ENCODE measurements at regions not wholly inside any gene's neighbourhood (a gene's known extent, or its start where the extent isn't known, plus 50 kb on each side); places are given as distances from the start of the nearest gene placed in this dataset.
"Not testable (repeated sequence)": the region's sequence is repeated elsewhere in the genome, so short reads cannot be mapped to it uniquely, and the experiment has no call there.

GRCh38 chr5:51203598-51203997 is 179.7 kb upstream of the ISL1 start:
- no peak overlapping the region for H3K27ac ChIP-seq
- no peak for TF ChIP-seq ZFX (IDR thresholded peaks at IDR 0.05; ENCODE audit: borderline replicate concordance)
- no peak for TF ChIP-seq CTCF (IDR thresholded peaks at IDR 0.05)

GRCh38 chr5:51208296-51208695 is 175.0 kb upstream of the ISL1 start:
- no peak for TF ChIP-seq CTCF (IDR thresholded peaks at IDR 0.05)
- no peak for TF ChIP-seq ZFX (IDR thresholded peaks at IDR 0.05; ENCODE audit: borderline replicate concordance)
- H3K27ac ChIP-seq: no peak overlapping the region

GRCh38 chr5:51214746-51215145 is 168.5 kb upstream of the ISL1 start:
- TF ChIP-seq ZFX (IDR thresholded peaks at IDR 0.05; ENCODE audit: borderline replicate concordance): no peak
- no peak overlapping the region for H3K27ac ChIP-seq

GRCh38 chr5:51225789-51226742 is 157.2 kb upstream of the ISL1 start:
- TF ChIP-seq ZFX (IDR thresholded peaks at IDR 0.05; ENCODE audit: borderline replicate concordance) (no peak), CTCF (IDR thresholded peaks at IDR 0.05) (no peak)
- peak overlapping the region; percentile 69 for H3K27ac ChIP-seq

- TF ChIP-seq ZFX (IDR thresholded peaks at IDR 0.05; ENCODE audit: borderline replicate concordance): no peak
- 0 out of 2 replicates have a peak overlapping the region, but pooled peaks have one; percentile 17 for H3K27ac ChIP-seq
Measured at GRCh38 chr5:51227963-51228470, 155.2 kb upstream of the ISL1 start.

GRCh38 chr5:51230336-51230735 is 152.9 kb upstream of the ISL1 start:
- TF ChIP-seq CTCF (IDR thresholded peaks at IDR 0.05) (no peak), ZFX (IDR thresholded peaks at IDR 0.05; ENCODE audit: borderline replicate concordance) (no peak)
- no peak overlapping the region for H3K27ac ChIP-seq

GRCh38 chr5:51242456-51242855 is 140.8 kb upstream of the ISL1 start:
- TF ChIP-seq ZFX (IDR thresholded peaks at IDR 0.05; ENCODE audit: borderline replicate concordance) (no peak), CTCF (IDR thresholded peaks at IDR 0.05) (no peak)
- no peak overlapping the region for H3K27ac ChIP-seq

GRCh38 chr5:51250957-51251356 is 132.3 kb upstream of the ISL1 start:
- not testable (repeated sequence) for H3K27ac ChIP-seq

- H3K27ac ChIP-seq: no peak overlapping the region
- no peak for TF ChIP-seq CTCF (IDR thresholded peaks at IDR 0.05)
- no peak for TF ChIP-seq ZFX (IDR thresholded peaks at IDR 0.05; ENCODE audit: borderline replicate concordance)
Measured at GRCh38 chr5:51271261-51271660, 112.0 kb upstream of the ISL1 start.
